Hepatocyte (in vitro differentiated cells): ENCODE measurements at regions not wholly inside any gene's neighbourhood (a gene's known extent, or its start where the extent isn't known, plus 50 kb on each side); places are given as distances from the start of the nearest gene placed in this dataset.

Experiments used
- EZH2 ChIP-seq: fragments of 200-600 bp; sonication (generic); IDR thresholded peaks from 2 replicates; pipeline ENCODE4 v1.6.1; 2016; ENCODE audit warnings: antibody characterized with exemption, mild to moderate bottlenecking, borderline replicate concordance
- EZH2phosphoT487 ChIP-seq: fragments of 200-600 bp; sonication (generic); IDR thresholded peaks from one replicate; pipeline ENCODE4 v1.6.1; 2018; ENCODE audit warnings: antibody characterized with exemption, mild to moderate bottlenecking, low read depth, moderate library complexity; ENCODE audit not compliant: unreplicated experiment, severe bottlenecking
- TF ChIP-seq, protein P1 (sequence below): fragments of 200-600 bp; sonication (generic); IDR thresholded peaks from 2 replicates; pipeline ENCODE4 v1.5.1; 2016; ENCODE audit warnings: antibody characterized with exemption, mild to moderate bottlenecking; ENCODE audit not compliant: poor library complexity

DNA sequence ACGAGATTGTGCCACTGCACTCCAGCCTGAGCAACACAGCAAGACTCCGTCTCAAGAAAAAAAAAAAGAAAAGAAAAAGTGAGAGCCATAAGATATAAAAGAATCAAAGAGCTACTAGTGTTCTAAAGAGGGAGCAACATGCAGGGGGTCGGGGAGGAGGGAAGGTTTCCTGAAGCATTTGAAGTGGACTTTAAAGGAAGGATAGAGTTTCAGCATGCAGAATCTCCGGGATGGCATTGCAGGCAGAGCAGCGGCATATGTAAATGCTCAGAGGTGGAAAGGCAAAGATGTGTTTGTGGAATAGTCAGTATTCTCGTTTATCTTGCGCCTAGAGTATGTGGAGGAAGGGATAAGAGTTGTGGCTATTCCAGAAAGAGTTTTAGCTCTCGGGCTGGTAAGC lies 447.6 kb upstream of the NFE2L3 start:
- TF ChIP-seq, protein P1, sequence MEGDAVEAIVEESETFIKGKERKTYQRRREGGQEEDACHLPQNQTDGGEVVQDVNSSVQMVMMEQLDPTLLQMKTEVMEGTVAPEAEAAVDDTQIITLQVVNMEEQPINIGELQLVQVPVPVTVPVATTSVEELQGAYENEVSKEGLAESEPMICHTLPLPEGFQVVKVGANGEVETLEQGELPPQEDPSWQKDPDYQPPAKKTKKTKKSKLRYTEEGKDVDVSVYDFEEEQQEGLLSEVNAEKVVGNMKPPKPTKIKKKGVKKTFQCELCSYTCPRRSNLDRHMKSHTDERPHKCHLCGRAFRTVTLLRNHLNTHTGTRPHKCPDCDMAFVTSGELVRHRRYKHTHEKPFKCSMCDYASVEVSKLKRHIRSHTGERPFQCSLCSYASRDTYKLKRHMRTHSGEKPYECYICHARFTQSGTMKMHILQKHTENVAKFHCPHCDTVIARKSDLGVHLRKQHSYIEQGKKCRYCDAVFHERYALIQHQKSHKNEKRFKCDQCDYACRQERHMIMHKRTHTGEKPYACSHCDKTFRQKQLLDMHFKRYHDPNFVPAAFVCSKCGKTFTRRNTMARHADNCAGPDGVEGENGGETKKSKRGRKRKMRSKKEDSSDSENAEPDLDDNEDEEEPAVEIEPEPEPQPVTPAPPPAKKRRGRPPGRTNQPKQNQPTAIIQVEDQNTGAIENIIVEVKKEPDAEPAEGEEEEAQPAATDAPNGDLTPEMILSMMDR = no peak
- no peak for TF ChIP-seq EZH2phosphoT487
- no peak for TF ChIP-seq EZH2
